Common myeloid progenitor, CD34-positive (primary cell): ENCODE measurements at regions not wholly inside any gene's neighbourhood (a gene's known extent, or its start where the extent isn't known, plus 50 kb on each side); places are given as distances from the start of the nearest gene placed in this dataset.

Experiments
- CTCF ChIA-PET: fragments of 350-600 bp; sonication (Branson Sonifier 250); formaldehyde crosslinking; loops from one replicate; lab custom pipeline; 2021; ENCODE audit warnings: antibody characterized with exemption; lab: Charles Lee
- POLR2A ChIA-PET: fragments of 350-600 bp; sonication (Branson Sonifier 250); formaldehyde crosslinking; loops from one replicate; lab custom pipeline; 2021; ENCODE audit warnings: antibody characterized with exemption; lab: Charles Lee
- DNase-seq, 3 donors: peaks; one replicate each; pipeline versions ENCODE4 v3.0.0 to v3.0.0-alpha.2; 2013
- H3K27ac ChIP-seq, 2 experiments: 1 replicate in 1 of 2; 2 replicates in 1 of 2; pipeline ENCODE4 v1.7.0; 2013; ENCODE audit warnings: inconsistent platforms in 2 of 2, low read length in 2 of 2, mild to moderate bottlenecking in 2 of 2, low read depth in 1 of 2, moderate library complexity in 1 of 2; ENCODE audit not compliant: severe bottlenecking in 2 of 2, insufficient read depth in 1 of 2, poor library complexity in 1 of 2
- H3K27me3 ChIP-seq, 5 experiments: replicated peaks in 2 of 5; 1 replicate in 3 of 5; 2 replicates in 2 of 5; pipeline versions ENCODE4 v1.6.1 to v1.7.0; 2013; ENCODE audit warnings: low read length in 4 of 5, mild to moderate bottlenecking in 2 of 5, moderate library complexity in 2 of 5, inconsistent platforms in 1 of 5; ENCODE audit not compliant: insufficient read depth in 5 of 5, control insufficient read depth in 4 of 5
- H3K36me3 ChIP-seq, 4 experiments: 1 replicate in 2 of 4; 2 replicates in 2 of 4; pipeline versions ENCODE4 v1.6.1 to v1.7.0; 2013; ENCODE audit warnings: low read length in 3 of 4, control low read depth in 1 of 4, mild to moderate bottlenecking in 1 of 4; ENCODE audit not compliant: control insufficient read depth in 4 of 4, insufficient read depth in 4 of 4
- H3K4me1 ChIP-seq, 4 experiments: 1 replicate in 3 of 4; 2 replicates in 1 of 4; pipeline versions ENCODE4 v1.6.1 to v1.7.1; 2013; ENCODE audit warnings: low read length in 3 of 4, mild to moderate bottlenecking in 3 of 4, control low read depth in 1 of 4, inconsistent platforms in 1 of 4, moderate library complexity in 1 of 4; ENCODE audit not compliant: control insufficient read depth in 4 of 4, insufficient read depth in 4 of 4; ENCODE audit errors: control extremely low read depth in 1 of 4
- H3K4me3 ChIP-seq, 7 experiments: 1 replicate in 4 of 7; 2 replicates in 3 of 7; pipeline versions ENCODE4 v1.5.1 to v1.7.0; 2013; ENCODE audit warnings: mild to moderate bottlenecking in 7 of 7, low read length in 6 of 7, moderate library complexity in 6 of 7, inconsistent platforms in 2 of 7, low read depth in 2 of 7, control low read depth in 1 of 7; ENCODE audit not compliant: insufficient read depth in 4 of 7, control insufficient read depth in 1 of 7; ENCODE audit errors: extremely low read depth in 1 of 7
- H3K9me3 ChIP-seq, 5 experiments: 1 replicate in 4 of 5; 2 replicates in 1 of 5; pipeline versions ENCODE4 v1.6.1 to v1.7.1; 2013; ENCODE audit warnings: low read length in 4 of 5, mild to moderate bottlenecking in 2 of 5, inconsistent platforms in 1 of 5, low read depth in 1 of 5, moderate library complexity in 1 of 5; ENCODE audit not compliant: control insufficient read depth in 4 of 5, insufficient read depth in 2 of 5; ENCODE audit errors: control extremely low read depth in 1 of 5
- WGBS: methylation state at CpG from one replicate; pipeline ENCODE4 v1.1.5; 2013; ENCODE audit not compliant: insufficient coverage; 5-methylcytosine and 5-hydroxymethylcytosine counted together

DNA sequence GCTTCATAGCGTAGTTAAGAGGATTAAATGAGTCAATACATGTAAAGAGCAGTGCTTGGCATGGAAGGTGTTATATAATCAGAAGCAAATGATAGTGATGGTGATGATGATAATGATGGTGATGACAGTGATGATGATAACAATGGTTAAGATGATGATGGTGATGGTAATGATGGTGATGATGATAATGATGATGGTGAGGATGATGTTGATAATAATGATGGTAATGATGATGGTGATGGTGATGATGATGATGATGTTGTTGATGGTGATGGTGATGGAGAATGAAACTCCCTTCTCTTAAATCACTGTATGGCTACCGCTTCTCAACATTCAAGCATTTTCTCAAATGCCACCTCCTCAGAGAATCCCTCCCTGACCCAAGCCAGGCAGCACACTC lies 190.5 kb downstream of the TMEM132E start:
- Histone ChIP-seq H3K27ac (no peak overlapping the region), H3K36me3 (no peaks in the 10 kb centered on the region), H3K9me3 (no peaks in the 10 kb centered on the region), H3K4me1 (no peaks in the 10 kb centered on the region), H3K27me3 (peaks cover 0 to 16% (median 7%) of the 10 kb centered on the region in 5 experiments), H3K4me3 (no peak overlapping the region)
- WGBS, result 100% methylated on average over 2 of the region's 2 CpGs
- POLR2A ChIA-PET, result no interaction called here
- CTCF ChIA-PET, result no interaction called here
- no peak for DNase-seq

DNA sequence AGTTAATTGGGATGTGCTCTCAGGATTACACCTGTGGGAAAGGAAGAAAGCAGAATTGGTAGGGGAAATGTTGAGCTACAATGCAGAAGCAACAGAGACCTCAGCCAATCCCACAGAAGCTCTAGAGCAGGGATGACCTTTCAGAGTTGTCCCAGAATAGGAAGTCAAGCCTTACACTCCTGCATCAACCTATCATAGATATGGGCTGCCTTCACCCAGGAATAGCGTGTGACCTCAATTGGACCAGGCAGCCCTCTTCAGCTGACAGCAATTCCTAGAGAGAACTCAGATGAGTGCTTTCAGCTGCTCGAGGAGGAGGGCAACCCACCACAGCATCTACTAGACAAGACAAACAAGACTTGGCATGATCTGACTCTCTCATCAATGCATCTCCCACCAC lies 189.7 kb downstream of the TMEM132E start:
- H3K36me3 ChIP-seq, result no peaks in the 10 kb centered on the region
- H3K4me3 ChIP-seq, result no peak overlapping the region
- H3K27ac ChIP-seq, result no peak overlapping the region
- ChIA-PET CTCF (no interaction called here), POLR2A (no interaction called here)
- no peaks in the 10 kb centered on the region for H3K4me1 ChIP-seq
- WGBS, result 100% methylated on average over 1 of the region's 2 CpGs
- no peak for DNase-seq
- H3K27me3 ChIP-seq, result peaks cover 0 to 20% (median 7%) of the 10 kb centered on the region in 5 experiments
- H3K9me3 ChIP-seq, result no peaks in the 10 kb centered on the region

DNA sequence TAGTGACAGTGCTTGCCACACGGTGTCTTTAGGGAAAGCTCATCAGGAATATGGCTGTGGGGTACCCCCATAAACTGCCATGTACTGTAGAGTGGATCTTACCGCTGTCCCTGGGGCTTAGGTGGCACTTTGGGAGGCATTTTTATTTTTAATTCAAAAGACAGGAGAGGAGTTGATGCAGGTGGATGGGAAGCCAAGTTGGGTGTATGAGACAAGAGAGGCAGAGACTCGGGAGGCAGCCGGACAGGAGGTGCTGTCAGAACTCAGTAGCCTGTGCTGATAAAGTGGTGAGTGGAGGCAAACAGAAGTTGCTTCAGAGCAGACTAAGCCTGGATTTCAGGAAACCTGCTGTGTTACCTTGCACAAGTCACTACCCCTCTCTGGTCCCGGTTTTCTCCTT lies 185.9 kb downstream of the TMEM132E start:
- WGBS, result 87% methylated on average over 4 of the region's 5 CpGs
- peaks cover 0 to 13% (median 0%) of the 10 kb centered on the region in 5 experiments for H3K27me3 ChIP-seq
- no peak overlapping the region for H3K4me3 ChIP-seq
- DNase-seq, result no peak
- H3K36me3 ChIP-seq, result no peaks in the 10 kb centered on the region
- H3K4me1 ChIP-seq, result no peaks in the 10 kb centered on the region
- H3K9me3 ChIP-seq, result no peaks in the 10 kb centered on the region
- CTCF ChIA-PET, result no interaction called here
- no peak overlapping the region for H3K27ac ChIP-seq
- POLR2A ChIA-PET, result no interaction called here

DNA sequence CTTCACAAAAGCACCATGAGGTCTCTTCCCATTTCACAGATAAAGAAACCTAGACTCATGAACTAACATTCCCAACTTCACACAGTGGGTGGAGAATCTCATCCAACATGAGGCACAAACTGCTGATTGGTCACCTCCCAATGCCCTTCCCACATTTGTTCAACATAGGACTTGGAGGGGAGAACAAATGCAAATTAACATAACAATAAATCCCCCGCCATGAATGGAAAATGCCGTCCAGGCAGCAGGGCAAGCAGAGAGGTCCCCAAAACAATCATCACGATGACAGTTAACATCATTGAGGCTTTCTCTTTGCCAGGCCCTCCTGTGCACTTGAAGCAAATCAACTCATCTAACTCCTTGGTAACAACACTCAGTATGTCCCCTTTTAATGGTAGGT lies 185.3 kb downstream of the TMEM132E start:
- Histone ChIP-seq H3K9me3 (no peaks in the 10 kb centered on the region), H3K27ac (no peak overlapping the region), H3K4me1 (no peaks in the 10 kb centered on the region), H3K27me3 (peaks cover 0 to 13% (median 0%) of the 10 kb centered on the region in 5 experiments), H3K4me3 (no peak overlapping the region), H3K36me3 (no peaks in the 10 kb centered on the region)
- DNase-seq, result no peak
- POLR2A ChIA-PET, result no interaction called here
- 58% methylated on average over 2 of the region's 3 CpGs for WGBS
- CTCF ChIA-PET, result no interaction called here

DNA sequence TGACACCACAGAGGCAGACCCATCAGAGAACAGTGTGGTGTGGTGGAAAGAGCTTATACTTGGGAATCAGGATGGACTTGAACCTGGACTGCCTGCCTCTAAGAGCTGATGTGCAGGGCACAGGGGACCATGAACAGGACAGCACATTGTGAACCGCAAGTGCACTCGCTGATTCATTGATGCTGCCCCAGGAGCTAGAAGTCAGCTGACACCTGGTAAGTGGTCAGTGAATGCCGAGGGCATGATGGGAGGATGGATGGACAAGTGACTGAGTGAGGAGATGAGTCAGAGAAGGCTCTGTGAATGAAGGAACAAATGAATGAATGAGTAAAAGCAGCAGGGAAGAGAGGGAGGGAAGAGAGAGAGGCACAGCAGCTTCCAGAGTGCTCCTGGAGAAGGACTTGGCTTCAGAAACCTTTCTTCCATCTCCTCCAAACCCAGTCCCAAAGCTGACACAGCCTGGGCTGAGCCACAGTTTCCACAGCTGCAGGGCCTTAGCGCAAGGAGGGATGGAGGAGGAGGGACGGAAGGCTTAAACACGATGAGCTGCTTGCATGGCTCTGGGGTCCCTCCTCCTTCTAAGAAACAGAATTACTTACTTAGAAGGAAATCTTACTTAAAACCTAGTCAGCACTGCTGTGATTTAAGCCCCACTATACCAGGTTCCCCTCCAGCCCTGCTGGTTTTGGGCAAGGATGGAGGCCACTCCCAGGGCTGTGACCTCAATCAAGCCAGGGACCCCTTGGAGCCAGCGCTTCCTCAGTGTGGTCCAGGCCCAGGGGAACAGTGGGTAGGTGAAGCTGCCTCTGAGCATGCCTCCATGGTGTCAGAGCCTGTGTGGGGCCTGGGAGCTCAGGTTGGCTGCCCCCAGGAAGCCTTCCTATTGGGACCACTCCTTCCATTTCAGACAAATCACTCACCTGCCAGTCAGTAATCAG lies 184.6 kb downstream of the TMEM132E start:
- ChIA-PET POLR2A (no interaction called here), CTCF (no interaction called here)
- 82% methylated on average over 7 of the region's 7 CpGs for WGBS
- Histone ChIP-seq H3K27ac (no peak overlapping the region), H3K9me3 (no peaks in the 10 kb centered on the region), H3K27me3 (peaks cover 0 to 13% (median 0%) of the 10 kb centered on the region in 5 experiments), H3K4me3 (no peak overlapping the region), H3K4me1 (no peaks in the 10 kb centered on the region), H3K36me3 (no peaks in the 10 kb centered on the region)
- DNase-seq, result no peak

DNA sequence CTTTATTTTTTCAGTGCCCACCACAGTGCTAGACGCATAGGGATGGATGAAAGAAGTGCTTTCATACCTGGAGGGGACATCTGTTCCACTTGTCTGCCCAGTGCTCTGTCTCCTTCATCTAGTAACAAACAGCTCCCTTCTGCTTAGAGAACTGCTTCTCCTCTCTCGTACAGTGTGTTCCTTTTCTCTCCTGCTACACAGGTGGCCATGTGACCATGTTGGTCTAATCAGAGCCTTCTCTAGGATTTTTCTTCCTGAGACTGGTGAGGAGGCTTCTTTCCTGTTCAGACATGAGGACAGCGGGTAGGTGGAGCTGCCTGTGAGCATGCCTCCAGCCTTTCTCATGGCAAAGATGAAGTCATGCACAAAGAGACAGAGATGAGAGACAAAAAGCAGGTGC lies 182.7 kb downstream of the TMEM132E start:
- Histone ChIP-seq H3K36me3 (no peaks in the 10 kb centered on the region), H3K4me1 (peaks cover 0 to 2% (median 0%) of the 10 kb centered on the region in 4 experiments), H3K27ac (no peak overlapping the region), H3K4me3 (no peak overlapping the region), H3K9me3 (no peaks in the 10 kb centered on the region), H3K27me3 (peaks cover 0 to 11% (median 0%) of the 10 kb centered on the region in 5 experiments)
- ChIA-PET CTCF (no interaction called here), POLR2A (no interaction called here)
- no peak for DNase-seq
- 67% methylated on average over 3 of the region's 3 CpGs for WGBS

DNA sequence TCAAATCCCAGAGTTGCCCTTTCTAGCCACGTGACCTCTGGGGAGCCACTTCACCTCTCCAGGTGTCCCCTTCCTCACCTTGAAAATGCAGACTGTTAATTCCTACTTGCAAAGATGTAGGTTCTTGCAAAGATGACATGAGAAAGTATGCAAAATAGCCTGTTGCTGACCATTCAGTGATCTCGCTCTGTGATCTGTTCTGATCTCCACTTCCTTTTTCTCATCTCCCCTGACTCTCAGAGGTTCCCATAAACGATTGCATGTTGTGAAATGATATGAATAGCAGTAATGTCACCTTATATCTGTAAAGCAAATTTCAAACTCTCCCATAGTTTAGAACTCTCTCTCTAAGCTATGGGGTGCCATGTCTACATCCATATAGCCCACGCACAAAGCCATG lies 182.3 kb downstream of the TMEM132E start:
- Histone ChIP-seq H3K27ac (no peak overlapping the region), H3K9me3 (no peaks in the 10 kb centered on the region), H3K4me1 (peaks cover 0 to 2% (median 0%) of the 10 kb centered on the region in 4 experiments), H3K36me3 (no peaks in the 10 kb centered on the region), H3K27me3 (peaks cover 0 to 11% (median under 1%) of the 10 kb centered on the region in 5 experiments), H3K4me3 (no peak overlapping the region)
- ChIA-PET CTCF (no interaction called here), POLR2A (no interaction called here)
- DNase-seq, result peak in 2 of 3 donors; percentile 1 to 4
- WGBS, result 75% methylated on average over 2 of the region's 4 CpGs
